Large intestine (tissue), 3 donors: ENCODE measurements at regions not wholly inside any gene's neighbourhood (a gene's known extent, or its start where the extent isn't known, plus 50 kb on each side); places are given as distances from the start of the nearest gene placed in this dataset.

Experiments used
- DNase-seq, 2 donors: peaks; one replicate each; pipeline versions ENCODE4 v3.0.0 to v3.0.0-alpha.2; 2013
- H3K27ac ChIP-seq: one replicate; pipeline ENCODE4 v1.5.1; 2013; ENCODE audit warnings: low read length
- H3K27me3 ChIP-seq: 2 replicates; pipeline ENCODE4 v1.6.1; 2013; ENCODE audit warnings: low read length; ENCODE audit not compliant: control insufficient read depth, insufficient read depth
- H3K36me3 ChIP-seq: 2 replicates; pipeline ENCODE4 v1.6.1; 2013; ENCODE audit warnings: low read length; ENCODE audit not compliant: control insufficient read depth, insufficient read depth
- H3K4me1 ChIP-seq: one replicate; pipeline ENCODE4 v1.6.1; 2013; ENCODE audit warnings: low read length; ENCODE audit not compliant: control insufficient read depth, insufficient read depth
- H3K4me3 ChIP-seq: one replicate; pipeline ENCODE4 v1.5.1; 2013; ENCODE audit warnings: low read length
- H3K9me3 ChIP-seq: one replicate; pipeline ENCODE4 v1.6.1; 2013; ENCODE audit warnings: mild to moderate bottlenecking, low read depth, low read length, moderate library complexity; ENCODE audit not compliant: control insufficient read depth
- WGBS: methylation state at CpG from one replicate; pipeline ENCODE4 v1.1.5; 2013; ENCODE audit warnings: low lambda C conversion rate; ENCODE audit not compliant: insufficient coverage; 5-methylcytosine and 5-hydroxymethylcytosine counted together

DNA sequence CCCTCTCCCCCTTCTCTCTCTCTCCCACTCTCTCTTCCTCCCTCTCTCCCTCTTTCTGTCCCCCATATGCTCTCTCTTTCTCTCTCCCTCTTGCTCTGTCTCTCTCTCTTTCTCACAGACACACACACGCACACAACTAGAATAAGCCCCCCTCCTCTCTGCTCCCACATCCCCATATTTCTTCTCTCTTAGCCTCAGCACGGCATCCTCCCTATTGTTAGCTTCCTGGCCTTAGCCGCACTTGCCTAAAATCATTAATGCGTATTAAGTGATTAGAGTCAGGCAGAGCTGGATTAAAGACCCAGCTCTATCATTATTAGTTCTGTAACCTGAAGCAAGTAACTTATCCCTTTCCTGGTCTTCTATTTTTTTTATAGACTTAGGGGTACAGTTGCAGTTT lies 319.0 kb upstream of the C16orf82 start:
- no peaks in the 10 kb centered on the region for H3K9me3 ChIP-seq
- H3K4me1 ChIP-seq, result no peaks in the 10 kb centered on the region
- no peaks in the 10 kb centered on the region for H3K36me3 ChIP-seq
- H3K27me3 ChIP-seq, result no peaks in the 10 kb centered on the region
- no CpG with 5 or more reads among the region's 4 CpGs for WGBS
- no peak for DNase-seq
- H3K27ac ChIP-seq, result no peak overlapping the region
- H3K4me3 ChIP-seq, result no peak overlapping the region

DNA sequence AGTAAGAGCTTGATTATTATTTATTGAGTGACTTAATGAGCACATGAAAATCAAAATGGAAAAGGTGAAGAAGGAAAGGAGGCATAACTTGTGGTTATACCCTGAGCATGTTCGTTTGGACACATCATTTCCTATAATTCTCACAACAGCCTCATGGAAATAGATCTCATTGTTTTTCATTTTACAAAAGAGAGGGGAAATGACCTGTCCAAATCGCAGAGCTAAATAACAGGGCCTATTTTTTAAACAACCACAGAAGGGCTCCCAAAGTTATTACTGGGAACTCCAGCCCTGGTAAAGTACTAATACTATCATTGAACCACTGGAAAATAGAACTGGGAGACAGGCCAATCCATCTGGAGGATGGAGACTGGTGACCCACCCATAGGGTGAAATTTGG lies 317.7 kb upstream of the C16orf82 start:
- DNase-seq, result no peak
- Histone ChIP-seq H3K9me3 (no peaks in the 10 kb centered on the region), H3K4me1 (no peaks in the 10 kb centered on the region), H3K27ac (no peak overlapping the region), H3K27me3 (no peaks in the 10 kb centered on the region), H3K36me3 (no peaks in the 10 kb centered on the region), H3K4me3 (no peak overlapping the region)
- WGBS, result 67% methylated on average over 1 of the region's 2 CpGs

DNA sequence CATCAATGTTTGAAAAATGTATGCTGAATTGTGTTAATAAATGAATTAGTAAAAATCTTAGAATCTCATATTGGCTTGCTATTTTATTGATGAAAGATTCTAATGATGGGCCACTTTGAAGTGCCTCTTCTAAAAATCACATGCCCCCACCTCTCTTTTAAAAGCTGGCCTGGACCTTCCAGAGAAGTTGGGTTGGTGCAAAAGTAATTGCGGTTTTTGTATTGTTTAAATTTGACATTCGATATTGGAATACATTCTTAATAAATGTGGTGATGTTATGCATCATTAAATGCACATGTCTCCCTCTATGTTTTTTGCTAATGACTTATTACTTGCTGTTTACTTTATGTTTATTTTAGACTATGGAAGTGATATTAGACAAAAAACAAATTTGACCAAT lies 314.6 kb upstream of the C16orf82 start:
- DNase-seq, result no peak
- 100% methylated on average over 2 of the region's 2 CpGs for WGBS

DNA sequence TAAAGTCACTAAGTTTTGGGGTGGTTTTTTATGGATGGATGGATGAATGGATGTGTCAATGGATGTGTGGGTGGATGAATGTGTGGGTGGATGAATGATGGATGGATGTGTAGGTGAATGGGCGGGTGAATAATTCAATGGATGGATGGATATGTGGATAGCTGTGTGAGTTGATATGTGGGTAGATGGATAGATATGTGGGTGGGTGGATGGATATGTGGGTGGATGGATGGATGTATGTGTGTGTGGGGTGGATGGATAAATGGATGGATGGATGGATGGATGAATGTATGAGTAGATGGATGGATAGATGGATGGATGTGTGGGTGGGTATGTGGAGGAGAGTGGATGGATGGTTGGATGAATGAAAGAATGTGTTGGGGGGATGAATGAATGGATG lies 310.1 kb upstream of the C16orf82 start:
- Histone ChIP-seq H3K9me3 (peaks cover 2% of the 10 kb centered on the region), H3K4me1 (no peaks in the 10 kb centered on the region), H3K4me3 (no peak overlapping the region), H3K27me3 (no peaks in the 10 kb centered on the region), H3K36me3 (no peaks in the 10 kb centered on the region), H3K27ac (no peak overlapping the region)
- no peak for DNase-seq
- 50% methylated on average over 1 of the region's 1 CpG for WGBS

More for the DNA sequence above, 314.6 kb upstream of the C16orf82 start:
- Histone ChIP-seq H3K27me3 (no peaks in the 10 kb centered on the region), H3K9me3 (peaks cover 2% of the 10 kb centered on the region), H3K27ac (no peak overlapping the region), H3K36me3 (no peaks in the 10 kb centered on the region), H3K4me1 (no peaks in the 10 kb centered on the region), H3K4me3 (no peak overlapping the region)

DNA sequence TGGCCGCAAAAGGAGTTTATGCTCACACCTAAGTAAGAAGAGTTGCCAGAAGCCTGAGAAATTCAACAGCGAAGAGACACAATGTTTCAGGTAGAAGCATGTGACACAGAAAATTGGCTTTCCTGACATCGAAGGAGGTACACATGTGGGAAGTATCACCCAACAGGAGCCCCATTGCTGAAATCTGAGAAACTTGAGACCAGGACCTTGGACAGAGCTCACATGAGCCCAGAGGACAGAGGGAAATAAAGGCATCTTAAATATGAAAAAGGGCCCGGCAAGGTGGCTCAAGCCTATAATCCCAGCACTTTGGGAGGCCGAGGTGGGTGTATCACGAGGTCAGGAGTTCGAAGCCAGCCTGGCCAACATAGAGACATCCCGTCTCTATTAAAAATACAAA lies 304.1 kb upstream of the C16orf82 start:
- WGBS, result no CpG with 5 or more reads among the region's 8 CpGs
- Histone ChIP-seq H3K9me3 (no peaks in the 10 kb centered on the region), H3K4me1 (no peaks in the 10 kb centered on the region), H3K27ac (no peak overlapping the region), H3K27me3 (no peaks in the 10 kb centered on the region), H3K4me3 (no peak overlapping the region), H3K36me3 (no peaks in the 10 kb centered on the region)
- no peak for DNase-seq

DNA sequence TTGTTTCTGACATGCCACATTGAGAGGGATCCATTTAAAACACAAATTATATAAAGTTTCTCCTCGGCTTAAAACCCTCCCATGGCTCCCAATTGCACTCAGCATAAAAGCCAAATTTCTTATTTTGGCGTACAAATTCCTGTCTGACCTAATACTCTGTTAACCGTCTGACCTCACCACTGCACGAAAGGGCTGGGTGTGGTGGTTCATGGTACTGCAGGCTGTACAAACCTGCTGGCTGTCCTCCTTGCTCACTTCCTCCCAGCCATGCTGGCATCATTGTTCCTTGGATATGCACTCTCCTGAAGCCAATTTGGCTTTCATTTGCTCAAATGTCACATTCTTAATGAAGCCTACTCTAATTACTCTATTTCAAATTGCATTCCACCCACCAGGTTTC lies 301.6 kb upstream of the C16orf82 start:
- Histone ChIP-seq H3K9me3 (no peaks in the 10 kb centered on the region), H3K4me1 (no peaks in the 10 kb centered on the region), H3K27ac (no peak overlapping the region), H3K4me3 (no peak overlapping the region), H3K27me3 (no peaks in the 10 kb centered on the region), H3K36me3 (no peaks in the 10 kb centered on the region)
- no peak for DNase-seq
- WGBS, result 68% methylated on average over 2 of the region's 4 CpGs

DNA sequence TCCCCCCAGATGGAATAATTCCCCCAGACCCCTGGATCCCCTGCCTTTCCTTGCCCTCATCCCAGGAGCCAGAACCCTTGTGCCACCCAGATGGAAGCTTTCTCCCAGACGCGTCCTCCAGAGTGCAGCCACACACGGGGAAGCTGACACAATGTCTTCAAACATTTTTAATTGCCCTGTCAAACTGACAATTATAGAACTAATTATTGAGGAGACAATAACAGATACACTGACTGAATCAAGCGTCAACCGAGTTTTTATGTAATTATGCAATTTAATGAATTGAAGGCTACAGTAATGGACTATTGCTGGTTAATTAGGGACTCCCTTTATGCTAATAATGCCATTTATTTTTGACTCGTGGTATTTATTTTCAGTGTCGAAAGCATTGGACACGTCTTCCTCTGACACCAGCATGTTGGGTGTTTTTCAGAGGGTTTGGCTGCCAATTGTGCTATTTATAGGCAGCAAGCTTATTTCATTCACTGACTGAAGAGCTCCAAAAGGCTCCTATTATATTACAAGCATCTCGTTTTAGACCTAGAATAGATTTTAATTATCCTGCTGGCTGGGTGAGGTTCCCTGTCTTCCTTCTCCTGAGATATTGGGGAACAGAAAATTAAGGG lies 298.2 kb upstream of the C16orf82 start:
- no peaks in the 10 kb centered on the region for H3K36me3 ChIP-seq
- no CpG with 5 or more reads among the region's 9 CpGs for WGBS
- no peak overlapping the region for H3K27ac ChIP-seq
- H3K4me3 ChIP-seq, result no peak overlapping the region
- no peak for DNase-seq
- H3K4me1 ChIP-seq, result no peaks in the 10 kb centered on the region
- no peaks in the 10 kb centered on the region for H3K9me3 ChIP-seq
- no peaks in the 10 kb centered on the region for H3K27me3 ChIP-seq

DNA sequence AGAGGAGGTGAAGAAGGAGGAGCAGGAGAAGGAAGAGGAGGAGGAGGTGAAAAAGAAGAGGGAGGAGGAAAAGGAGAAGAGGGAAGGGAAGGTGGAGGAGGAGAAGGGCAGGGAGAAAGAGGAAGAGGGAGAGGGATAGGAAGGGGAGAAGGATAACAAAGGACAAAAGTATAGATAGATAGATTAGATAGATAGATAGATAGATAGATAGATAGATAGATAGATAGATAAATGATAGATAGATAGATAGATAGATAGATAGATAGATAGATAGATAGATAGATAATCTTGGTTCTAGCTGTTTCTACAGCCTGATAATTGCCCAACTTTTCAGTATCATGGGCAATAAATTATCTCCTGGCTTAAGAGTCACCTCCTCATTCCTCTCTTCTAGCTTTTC lies 296.2 kb upstream of the C16orf82 start:
- Histone ChIP-seq H3K4me1 (no peaks in the 10 kb centered on the region), H3K27me3 (no peaks in the 10 kb centered on the region), H3K4me3 (no peak overlapping the region), H3K36me3 (no peaks in the 10 kb centered on the region), H3K27ac (no peak overlapping the region), H3K9me3 (no peaks in the 10 kb centered on the region)
- no peak for DNase-seq

DNA sequence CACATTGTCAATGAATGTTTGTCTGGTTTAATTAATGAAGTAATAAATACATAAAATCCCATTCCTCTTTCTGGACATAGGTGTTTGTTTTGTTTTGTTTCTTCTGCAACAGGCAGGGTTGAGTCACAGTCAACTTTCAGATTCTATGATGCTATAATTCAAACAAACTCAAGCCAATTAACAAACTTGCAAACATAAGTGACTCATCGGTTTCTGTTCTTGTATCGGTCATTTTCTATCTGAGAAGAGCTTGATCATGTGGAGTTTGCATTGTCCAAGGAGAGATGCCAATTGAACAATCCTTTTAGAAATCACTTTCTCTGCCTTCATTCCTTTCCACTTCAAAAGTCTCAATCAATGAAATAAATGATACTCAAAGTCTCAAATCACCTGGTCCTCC lies 294.2 kb upstream of the C16orf82 start:
- DNase-seq, result no peak
- Histone ChIP-seq H3K27me3 (no peaks in the 10 kb centered on the region), H3K9me3 (no peaks in the 10 kb centered on the region), H3K4me3 (no peak overlapping the region), H3K27ac (no peak overlapping the region), H3K4me1 (no peaks in the 10 kb centered on the region), H3K36me3 (no peaks in the 10 kb centered on the region)
- 17% methylated on average over 1 of the region's 2 CpGs for WGBS

DNA sequence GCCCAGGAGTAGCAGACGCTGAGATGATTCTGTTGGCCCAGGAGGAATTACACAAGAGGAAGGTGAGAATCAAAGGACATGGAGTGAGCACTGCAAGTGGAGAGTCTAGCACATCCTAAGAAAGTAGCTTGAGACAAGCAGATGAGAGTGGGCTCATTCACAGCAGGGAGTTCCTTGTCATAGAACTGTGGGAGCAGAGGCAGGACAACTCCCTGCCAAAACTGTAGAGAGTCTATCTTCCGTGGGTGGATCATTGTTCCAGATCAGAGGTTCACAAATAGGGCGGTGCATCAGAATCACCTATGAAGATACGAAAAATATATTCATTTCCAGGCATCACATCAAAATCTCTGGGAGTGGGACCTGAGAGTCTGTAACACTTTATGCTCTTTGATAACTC lies 288.9 kb upstream of the C16orf82 start:
- no peak for DNase-seq
- H3K4me3 ChIP-seq, result no peak overlapping the region
- no peaks in the 10 kb centered on the region for H3K27me3 ChIP-seq
- H3K4me1 ChIP-seq, result no peaks in the 10 kb centered on the region
- WGBS, result 83% methylated on average over 2 of the region's 4 CpGs
- no peaks in the 10 kb centered on the region for H3K36me3 ChIP-seq
- H3K9me3 ChIP-seq, result no peaks in the 10 kb centered on the region
- H3K27ac ChIP-seq, result no peak overlapping the region

DNA sequence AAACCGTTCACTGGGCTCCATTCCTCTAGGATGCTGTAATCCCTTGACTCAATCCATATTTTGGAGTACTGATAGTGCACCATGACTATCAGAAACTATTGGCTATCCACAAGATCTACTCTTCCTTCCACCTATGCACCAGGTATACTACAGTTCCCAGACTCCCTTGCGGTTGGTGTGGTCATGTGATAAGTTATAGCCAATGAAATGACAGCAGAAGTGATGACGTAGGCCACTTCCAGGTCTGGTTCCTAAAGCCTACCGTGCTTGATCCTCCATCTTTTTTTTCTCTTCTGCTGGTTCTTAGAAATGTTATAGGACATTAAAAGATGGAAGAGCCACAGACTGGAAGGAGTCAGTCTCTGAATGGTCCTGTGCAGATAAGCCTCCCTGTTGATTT lies 278.8 kb upstream of the C16orf82 start:
- Histone ChIP-seq H3K27ac (no peak overlapping the region), H3K27me3 (no peaks in the 10 kb centered on the region), H3K9me3 (no peaks in the 10 kb centered on the region), H3K4me3 (no peak overlapping the region), H3K36me3 (no peaks in the 10 kb centered on the region), H3K4me1 (no peaks in the 10 kb centered on the region)
- DNase-seq, result no peak
- no CpG with 5 or more reads among the region's 4 CpGs for WGBS
